Prostate gland (tissue), 2 donors: ENCODE measurements at regions not wholly inside any gene's neighbourhood (a gene's known extent, or its start where the extent isn't known, plus 50 kb on each side); places are given as distances from the start of the nearest gene placed in this dataset.

Experiments
- CTCF ChIP-seq, 4 experiments: fragments of 200-600 bp in 2 of 4; fragments of 450-650 bp in 2 of 4; sonication (generic) in 2 of 4; IDR thresholded peaks; 1 replicate in 3 of 4; 2 replicates in 1 of 4; pipeline ENCODE4 v1.5.1; 2016 to 2019; ENCODE audit warnings: antibody characterized with exemption in 4 of 4, mild to moderate bottlenecking in 2 of 4, moderate library complexity in 2 of 4
- POLR2A ChIP-seq: fragments of 450-650 bp; IDR thresholded peaks from one replicate; pipeline ENCODE4 v1.6.1; 2016; ENCODE audit warnings: antibody characterized with exemption, mild to moderate bottlenecking
- POLR2AphosphoS5 ChIP-seq: sonication (generic); formaldehyde crosslinking; IDR thresholded peaks from one replicate; pipeline ENCODE4 v1.6.1; 2017; ENCODE audit warnings: antibody characterized with exemption

DNA sequence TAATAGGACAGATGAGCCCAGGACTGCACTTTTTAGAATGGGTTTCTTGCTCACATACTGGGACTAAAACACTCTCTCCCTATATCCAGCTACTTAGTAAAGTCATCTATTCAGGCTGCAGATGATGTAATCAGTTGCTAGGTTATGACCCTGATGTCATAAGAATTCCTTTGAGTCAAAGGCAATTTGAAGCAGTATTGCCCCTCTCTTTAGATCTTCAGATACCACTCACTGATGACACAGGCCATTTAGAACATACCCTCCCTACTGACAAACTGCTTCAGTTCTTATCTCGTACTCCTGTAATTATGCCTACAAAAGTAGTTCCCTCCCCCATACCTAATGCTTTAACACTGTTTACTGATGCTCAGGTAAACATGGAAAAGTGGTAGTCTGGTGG, 450.1 kb upstream of the RASGRP1 start:
- no peak for TF ChIP-seq CTCF (IDR thresholded peaks at IDR 0.05)
- TF ChIP-seq POLR2A = no peak
- no peak for TF ChIP-seq POLR2AphosphoS5
